ENCODE measurements at regions not wholly inside any gene's neighbourhood (a gene's known extent, or its start where the extent isn't known, plus 50 kb on each side); places are given as distances from the start of the nearest gene placed in this dataset.

- DNase-seq, result no peak
- no peaks in the 10 kb centered on the region for H3K9me3 Mint-ChIP-seq (ENCODE audit: unreplicated experiment)
- Histone ChIP-seq H3K27me3 (replicated peaks; ENCODE audit: control insufficient read depth, insufficient read depth, low read length) (no peaks in the 10 kb centered on the region), H3K4me3 (ENCODE audit: low read depth, low read length) (no peak overlapping the region), H3K36me3 (ENCODE audit: control insufficient read depth, insufficient read depth, low read length) (no peaks in the 10 kb centered on the region), H3K4me1 (no peaks in the 10 kb centered on the region), H3K9me3 (no peaks in the 10 kb centered on the region)
- no peaks in the 10 kb centered on the region for H3K4me1 Mint-ChIP-seq (ENCODE audit: low read depth, unreplicated experiment)
- no peak overlapping the region for H3K27ac Mint-ChIP-seq (ENCODE audit: unreplicated experiment)
- TF ChIP-seq CTCF (IDR thresholded peaks at IDR 0.05; ENCODE audit: insufficient read depth in 1 of 2, low read depth in 1 of 2, low read length in 1 of 2, severe bottlenecking in 1 of 2, unreplicated experiment in 1 of 2), result no peak
- H3K36me3 Mint-ChIP-seq (ENCODE audit: insufficient read depth, unreplicated experiment), result no peaks in the 10 kb centered on the region
- ChIA-PET POLR2A (no interaction called here), CTCF (no interaction called here)
- no peak overlapping the region for H3K4me3 Mint-ChIP-seq (ENCODE audit: unreplicated experiment)
- H3K27me3 Mint-ChIP-seq (ENCODE audit: insufficient read depth, unreplicated experiment), result peaks cover 3% of the 10 kb centered on the region
- BruUV-seq (replicated peaks), result no TSS peak
- intact Hi-C loops (cut with micrococcal nuclease; ENCODE audit: unreplicated experiment), result no loop called here
Observed at GRCh38 chr1:30423570-30423969, 299.8 kb downstream of the MATN1 start.

GRCh38 chr1:30422251-30422650 lies 301.1 kb downstream of the MATN1 start:
- Mint-ChIP-seq H3K4me3 (ENCODE audit: unreplicated experiment) (no peak overlapping the region), H3K36me3 (ENCODE audit: insufficient read depth, unreplicated experiment) (no peaks in the 10 kb centered on the region), H3K27me3 (ENCODE audit: insufficient read depth, unreplicated experiment) (peaks cover 3% of the 10 kb centered on the region), H3K9me3 (ENCODE audit: unreplicated experiment) (no peaks in the 10 kb centered on the region), H3K27ac (ENCODE audit: unreplicated experiment) (no peak overlapping the region), H3K4me1 (ENCODE audit: low read depth, unreplicated experiment) (no peaks in the 10 kb centered on the region)
- H3K27me3 ChIP-seq (replicated peaks; ENCODE audit: control insufficient read depth, insufficient read depth, low read length), result no peaks in the 10 kb centered on the region
- no peaks in the 10 kb centered on the region for H3K9me3 ChIP-seq
- ChIA-PET POLR2A (no interaction called here), CTCF (no interaction called here)
- intact Hi-C loops (cut with micrococcal nuclease; ENCODE audit: unreplicated experiment), result no loop called here
- H3K4me3 ChIP-seq (ENCODE audit: low read depth, low read length), result no peak overlapping the region
- TF ChIP-seq CTCF (IDR thresholded peaks at IDR 0.05; ENCODE audit: insufficient read depth in 1 of 2, low read depth in 1 of 2, low read length in 1 of 2, severe bottlenecking in 1 of 2, unreplicated experiment in 1 of 2), result no peak
- no peak for DNase-seq
- BruUV-seq (replicated peaks), result no TSS peak
- H3K4me1 ChIP-seq, result no peaks in the 10 kb centered on the region
- no peaks in the 10 kb centered on the region for H3K36me3 ChIP-seq (ENCODE audit: control insufficient read depth, insufficient read depth, low read length)

GRCh38 chr1:30420519-30421050 lies 302.8 kb downstream of the MATN1 start:
- no peak overlapping the region for H3K4me3 ChIP-seq (ENCODE audit: low read depth, low read length)
- Mint-ChIP-seq H3K4me3 (ENCODE audit: unreplicated experiment) (no peak overlapping the region), H3K36me3 (ENCODE audit: insufficient read depth, unreplicated experiment) (no peaks in the 10 kb centered on the region), H3K9me3 (ENCODE audit: unreplicated experiment) (no peaks in the 10 kb centered on the region), H3K27me3 (ENCODE audit: insufficient read depth, unreplicated experiment) (no peaks in the 10 kb centered on the region), H3K27ac (ENCODE audit: unreplicated experiment) (no peak overlapping the region), H3K4me1 (ENCODE audit: low read depth, unreplicated experiment) (no peaks in the 10 kb centered on the region)
- BruUV-seq (replicated peaks), result no TSS peak
- POLR2A ChIA-PET, result no interaction called here
- H3K9me3 ChIP-seq, result no peaks in the 10 kb centered on the region
- no peaks in the 10 kb centered on the region for H3K36me3 ChIP-seq (ENCODE audit: control insufficient read depth, insufficient read depth, low read length)
- no peak for TF ChIP-seq CTCF (IDR thresholded peaks at IDR 0.05; ENCODE audit: insufficient read depth in 1 of 2, low read depth in 1 of 2, low read length in 1 of 2, severe bottlenecking in 1 of 2, unreplicated experiment in 1 of 2)
- no peaks in the 10 kb centered on the region for H3K27me3 ChIP-seq (replicated peaks; ENCODE audit: control insufficient read depth, insufficient read depth, low read length)
- CTCF ChIA-PET, result no interaction called here
- no peaks in the 10 kb centered on the region for H3K4me1 ChIP-seq
- no peak for DNase-seq
- intact Hi-C loops (cut with micrococcal nuclease; ENCODE audit: unreplicated experiment), result no loop called here
